Naive thymus-derived CD4-positive, alpha-beta T cell (primary cell): ENCODE measurements at regions not wholly inside any gene's neighbourhood (a gene's known extent, or its start where the extent isn't known, plus 50 kb on each side); places are given as distances from the start of the nearest gene placed in this dataset.

Source experiments
- ATAC-seq: fragments of 150-1000 bp; cut with Tn5 transposase; 2 replicates; pipeline ENCODE4 v1.10.0; 2021; ENCODE audit warnings: mild to moderate bottlenecking, moderate library complexity
- CTCF ChIA-PET: fragments of 350-600 bp; sonication (Branson Sonifier 250); formaldehyde crosslinking; loops from one replicate; lab custom pipeline; 2021; ENCODE audit warnings: antibody characterized with exemption; lab: Charles Lee
- POLR2A ChIA-PET: fragments of 350-600 bp; sonication (Branson Sonifier 250); formaldehyde crosslinking; loops from one replicate; lab custom pipeline; 2021; ENCODE audit warnings: antibody characterized with exemption, inconsistent platforms; lab: Charles Lee
- DNase-seq, 9 donors: peaks; one replicate each; pipeline versions ENCODE4 v3.0.0 to v3.0.0-alpha.2; 2020 to 2022; ENCODE audit warnings: mixed read lengths in 1 of 9
- H3K27ac ChIP-seq: one replicate; pipeline ENCODE4 v1.7.0; 2013; ENCODE audit warnings: mild to moderate bottlenecking, low read depth, low read length, moderate library complexity
- H3K27me3 ChIP-seq, 2 donors: one replicate each; pipeline ENCODE4 v1.7.0; 2013; ENCODE audit warnings: low read length in 2 of 2, mild to moderate bottlenecking in 2 of 2, moderate library complexity in 2 of 2; ENCODE audit not compliant: control insufficient read depth in 2 of 2, insufficient read depth in 2 of 2
- H3K36me3 ChIP-seq, 3 experiments: 1 replicate in 2 of 3; 2 replicates in 1 of 3; pipeline ENCODE4 v1.7.0; 2013; ENCODE audit warnings: low read length in 3 of 3, mild to moderate bottlenecking in 3 of 3, moderate library complexity in 1 of 3; ENCODE audit not compliant: insufficient read depth in 3 of 3, control insufficient read depth in 2 of 3
- H3K4me1 ChIP-seq, 2 donors: one replicate each; pipeline ENCODE4 v1.7.0; 2013; ENCODE audit warnings: low read length in 2 of 2, mild to moderate bottlenecking in 2 of 2, moderate library complexity in 1 of 2; ENCODE audit not compliant: control insufficient read depth in 2 of 2, insufficient read depth in 2 of 2
- H3K4me3 ChIP-seq: 2 replicates; pipeline ENCODE4 v1.7.0; 2013; ENCODE audit warnings: mild to moderate bottlenecking, low read length
- H3K9me3 ChIP-seq, 3 experiments: 1 replicate in 2 of 3; 2 replicates in 1 of 3; pipeline ENCODE4 v1.7.0; 2013; ENCODE audit warnings: low read length in 3 of 3; ENCODE audit not compliant: control insufficient read depth in 2 of 3
- H3K27ac Mint-ChIP-seq, 9 donors: one replicate each; pipeline ENCODE4 v1.8.0; 2020 to 2022; ENCODE audit warnings: mixed read lengths in 9 of 9, mild to moderate bottlenecking in 8 of 9, moderate library complexity in 5 of 9, inconsistent platforms in 2 of 9
- H3K27me3 Mint-ChIP-seq, 5 donors: one replicate each; pipeline ENCODE4 v1.8.0; 2021 to 2022; ENCODE audit warnings: mixed read lengths in 5 of 5, mild to moderate bottlenecking in 1 of 5
- H3K36me3 Mint-ChIP-seq, 5 donors: one replicate each; pipeline ENCODE4 v1.8.0; 2020 to 2022; ENCODE audit warnings: mixed read lengths in 5 of 5, mild to moderate bottlenecking in 3 of 5, inconsistent platforms in 1 of 5
- H3K4me1 Mint-ChIP-seq, 7 donors: one replicate each; pipeline ENCODE4 v1.8.0; 2020 to 2022; ENCODE audit warnings: mixed read lengths in 7 of 7, mild to moderate bottlenecking in 3 of 7, inconsistent platforms in 1 of 7
- H3K4me3 Mint-ChIP-seq, 10 donors: one replicate each; pipeline ENCODE4 v1.8.0; 2020 to 2022; ENCODE audit warnings: mild to moderate bottlenecking in 10 of 10, mixed read lengths in 10 of 10, moderate library complexity in 6 of 10, inconsistent platforms in 2 of 10
- H3K9me3 Mint-ChIP-seq, 11 donors: one replicate each; pipeline ENCODE4 v1.8.0; 2020 to 2022; ENCODE audit warnings: mixed read lengths in 11 of 11, mild to moderate bottlenecking in 4 of 11, inconsistent platforms in 1 of 11, moderate library complexity in 1 of 11
- intact Hi-C, 2 donors: fragments of 100-400 bp; cut with micrococcal nuclease; formaldehyde crosslinking; loops; one replicate each; pipeline ENCODE4 v1.15.1; 2023

- Histone ChIP-seq H3K4me1 (peaks cover 0 to 13% of the 10 kb centered on the region in 2 donors), H3K4me3 (no peak overlapping the region), H3K36me3 (no peaks in the 10 kb centered on the region), H3K27me3 (no peaks in the 10 kb centered on the region), H3K9me3 (no peaks in the 10 kb centered on the region), H3K27ac (no peak overlapping the region)
- Mint-ChIP-seq H3K4me3 (peak overlapping the region in 2 of 10 donors; percentile 51 to 59), H3K36me3 (peaks cover 0 to under 1% (median 0%) of the 10 kb centered on the region in 5 donors), H3K9me3 (peaks cover 0 to 1% (median 0%) of the 10 kb centered on the region in 11 donors), H3K4me1 (peaks cover 16 to 52% (median 43%) of the 10 kb centered on the region in 7 donors), H3K27ac (peak overlapping the region in 7 of 9 donors; percentile 11 to 95 (median 62)), H3K27me3 (peaks cover 0 to 3% (median 0%) of the 10 kb centered on the region in 5 donors)
- intact Hi-C loops = loop anchor here in 1 of 2 donors (5.0 kb wide), 1 partner anchor 36 kb away; no protein-coding TSS in a partner anchor
- no peak for DNase-seq
- ChIA-PET POLR2A (no interaction called here), CTCF (no interaction called here)
- no peak for ATAC-seq
Observed at GRCh38 chr4:15376594-15376993, 51.2 kb upstream of the C1QTNF7 start.
